HG02885 (cell line): ENCODE measurements at regions not wholly inside any gene's neighbourhood (a gene's known extent, or its start where the extent isn't known, plus 50 kb on each side); places are given as distances from the start of the nearest gene placed in this dataset.

Experiments used
- ATAC-seq: cut with Tn5 transposase; IDR thresholded peaks from one replicate; pipeline ENCODE4 v1.9.1; 2021; ENCODE audit warnings: mild to moderate bottlenecking; ENCODE audit not compliant: unreplicated experiment, poor library complexity

GRCh38 chr7:11290863-11291262 is 317.2 kb downstream of the PHF14 start:
- no peak for ATAC-seq

GRCh38 chr7:11294218-11294617 is 320.5 kb downstream of the PHF14 start:
- ATAC-seq: no peak

- ATAC-seq: no peak
Measured at GRCh38 chr7:11294965-11295364, 321.3 kb downstream of the PHF14 start.

- ATAC-seq: no peak
Measured at GRCh38 chr7:11297126-11297625, 323.5 kb downstream of the PHF14 start.

GRCh38 chr7:11297764-11298163 is 324.1 kb downstream of the PHF14 start:
- no peak for ATAC-seq

- ATAC-seq: no peak
Measured at GRCh38 chr7:11298220-11298619, 324.5 kb downstream of the PHF14 start.

- ATAC-seq: no peak
Measured at GRCh38 chr7:11300241-11300640, 326.6 kb downstream of the PHF14 start.

GRCh38 chr7:11302121-11302520 is 328.4 kb downstream of the PHF14 start:
- no peak for ATAC-seq

GRCh38 chr7:11313801-11314200 is 340.1 kb downstream of the PHF14 start:
- ATAC-seq: no peak

- ATAC-seq: peak; percentile 78
Measured at GRCh38 chr7:11315666-11316258, 342.1 kb downstream of the PHF14 start.

- ATAC-seq: peak; percentile 43
Measured at GRCh38 chr7:11317766-11318165, 344.1 kb downstream of the PHF14 start.

GRCh38 chr7:11319491-11320274 is 346.0 kb downstream of the PHF14 start:
- ATAC-seq: no peak
